ENCODE measurements at regions not wholly inside any gene's neighbourhood (a gene's known extent, or its start where the extent isn't known, plus 50 kb on each side); places are given as distances from the start of the nearest gene placed in this dataset.

DNA sequence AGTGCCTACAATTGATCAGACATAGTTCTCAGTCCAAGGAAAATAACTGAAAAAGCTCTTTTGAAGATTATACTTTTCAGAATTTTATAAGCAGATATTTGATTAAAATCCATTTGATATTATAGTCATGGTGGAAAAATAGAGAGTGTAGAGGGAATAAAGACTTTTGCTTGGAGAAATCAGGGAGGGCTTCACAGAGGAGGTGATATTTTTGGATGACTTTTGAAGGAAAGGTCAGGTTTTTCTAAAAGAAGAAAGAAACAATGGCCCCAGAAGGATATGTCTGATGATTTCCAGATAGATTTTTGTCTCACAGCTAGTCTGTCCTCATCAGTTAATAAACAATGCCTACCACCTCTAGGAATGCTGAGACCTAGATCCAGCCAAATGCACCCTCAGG is 806.3 kb upstream of the CELF2 start:
- ATAC-seq (ENCODE audit: poor library complexity) (no peak), DNase-seq (no peak)
- intact Hi-C loops (cut with DNase I), result no loop called here

DNA sequence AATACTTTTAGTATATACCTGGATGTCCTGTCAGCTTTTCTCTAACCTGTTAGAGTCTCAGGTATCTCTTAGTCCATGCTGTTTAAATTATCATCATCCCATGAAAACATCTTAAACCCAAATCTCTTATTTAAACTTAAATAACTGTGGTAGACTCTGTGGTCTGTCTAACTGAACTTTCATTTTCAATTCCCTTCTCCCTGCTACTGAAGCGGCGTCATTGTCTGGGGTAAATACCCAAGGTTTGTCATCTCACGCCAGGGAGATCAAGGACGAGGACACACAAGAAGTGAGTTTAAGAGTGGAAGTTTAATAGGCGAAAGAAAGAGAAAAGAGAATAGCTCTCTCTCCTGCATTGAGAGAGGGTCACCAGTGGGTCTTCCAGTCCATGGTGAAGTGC is 804.4 kb upstream of the CELF2 start:
- intact Hi-C loops (cut with DNase I), result no loop called here
- ATAC-seq (ENCODE audit: poor library complexity) (no peak), DNase-seq (no peak)

DNA sequence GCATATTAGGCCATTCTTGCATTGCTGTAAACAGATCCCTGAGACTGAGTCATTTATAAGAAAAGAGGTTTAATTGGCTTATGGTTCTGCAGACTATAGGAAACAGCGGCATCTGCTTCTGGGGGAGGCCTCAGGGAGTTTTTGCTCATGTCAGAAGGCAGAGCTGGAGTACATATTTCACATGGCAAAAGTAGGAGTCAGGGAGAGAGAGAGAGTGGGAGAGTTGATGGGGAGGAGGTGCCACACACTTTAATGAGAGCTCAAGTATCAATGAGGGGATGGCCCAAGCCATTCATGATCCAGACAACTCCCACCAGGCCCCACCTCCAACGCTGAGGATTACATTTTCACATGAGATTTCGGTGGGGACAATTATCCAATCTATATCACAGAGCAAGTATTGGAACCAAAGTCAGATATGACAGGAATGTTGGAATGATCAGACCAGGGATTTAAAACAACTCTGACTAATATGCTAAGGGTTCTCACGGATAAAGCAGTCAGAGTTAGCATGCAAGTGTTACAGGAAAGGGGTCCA is 795.3 kb upstream of the CELF2 start:
- DNase-seq (no peak), ATAC-seq (ENCODE audit: poor library complexity) (no peak)
- intact Hi-C loops (cut with DNase I), result no loop called here

DNA sequence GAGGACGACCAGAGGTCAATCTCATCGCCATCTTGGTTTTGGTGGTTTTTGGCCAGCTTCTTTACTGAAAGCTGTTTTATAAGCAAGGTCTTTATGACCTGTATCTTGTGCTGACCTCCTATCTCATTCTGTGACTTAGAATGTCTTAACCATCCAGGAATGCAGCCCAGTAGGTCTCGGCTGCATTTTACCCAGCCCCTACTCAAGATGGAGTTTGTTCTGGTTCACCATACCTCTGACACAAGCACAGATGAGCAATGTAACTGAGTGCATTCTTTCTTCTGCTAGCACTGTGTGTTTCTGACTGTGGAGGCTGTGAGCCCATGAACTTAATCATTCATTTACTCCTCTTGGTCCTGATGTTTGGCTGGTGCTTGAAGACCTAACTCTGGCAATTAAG is 794.5 kb upstream of the CELF2 start:
- no peak for ATAC-seq (ENCODE audit: poor library complexity)
- DNase-seq, result no peak
- intact Hi-C loops (cut with DNase I), result no loop called here

DNA sequence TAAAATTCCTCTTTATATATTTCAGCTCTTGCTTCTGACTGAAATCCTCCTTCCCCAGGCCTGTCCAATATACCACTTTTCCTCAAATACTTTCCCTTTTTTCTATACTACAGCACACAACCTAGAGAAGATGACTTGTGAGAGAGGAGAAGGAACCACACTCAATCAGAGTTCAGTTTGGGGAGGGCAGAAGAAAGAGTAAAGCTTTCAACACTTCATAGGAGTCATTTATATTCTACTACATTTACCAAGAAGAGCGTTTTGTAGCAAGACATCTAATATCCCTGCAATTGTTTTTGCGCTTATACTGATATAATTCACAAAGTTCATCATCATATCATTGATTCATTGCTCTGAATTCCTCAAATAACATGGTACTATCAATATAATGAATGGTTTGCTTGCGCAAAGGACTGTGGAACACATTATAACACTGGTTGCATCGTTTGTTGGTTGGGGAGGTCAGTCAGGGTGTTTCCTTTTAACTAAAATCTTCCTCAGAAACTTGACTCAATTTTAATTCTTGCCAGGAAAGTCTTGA is 792.5 kb upstream of the CELF2 start:
- ATAC-seq (ENCODE audit: poor library complexity), result no peak
- DNase-seq, result no peak
- intact Hi-C loops (cut with DNase I), result no loop called here

DNA sequence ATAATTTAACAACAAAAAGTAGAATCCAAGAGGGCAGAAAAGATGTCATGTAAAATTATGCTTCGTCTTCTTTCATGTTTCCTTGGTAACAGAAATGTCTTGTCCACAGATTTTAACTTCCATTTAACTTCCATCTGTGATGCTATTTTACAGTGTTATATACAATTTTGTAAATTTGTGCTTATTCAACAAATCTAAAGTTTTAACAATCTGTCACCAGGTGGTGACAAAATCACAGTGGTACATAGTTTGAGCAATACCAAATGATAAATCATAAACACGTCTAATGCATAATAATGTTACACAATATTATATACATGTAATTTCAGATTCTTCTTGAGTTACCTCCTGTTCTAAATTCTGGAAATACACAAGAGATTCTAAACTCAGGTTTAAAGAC is 784.4 kb upstream of the CELF2 start:
- DNase-seq (no peak), ATAC-seq (ENCODE audit: poor library complexity) (no peak)
- intact Hi-C loops (cut with DNase I), result loop anchor here (10.0 kb wide), 1 partner anchor 442 kb away; no protein-coding TSS in a partner anchor

DNA sequence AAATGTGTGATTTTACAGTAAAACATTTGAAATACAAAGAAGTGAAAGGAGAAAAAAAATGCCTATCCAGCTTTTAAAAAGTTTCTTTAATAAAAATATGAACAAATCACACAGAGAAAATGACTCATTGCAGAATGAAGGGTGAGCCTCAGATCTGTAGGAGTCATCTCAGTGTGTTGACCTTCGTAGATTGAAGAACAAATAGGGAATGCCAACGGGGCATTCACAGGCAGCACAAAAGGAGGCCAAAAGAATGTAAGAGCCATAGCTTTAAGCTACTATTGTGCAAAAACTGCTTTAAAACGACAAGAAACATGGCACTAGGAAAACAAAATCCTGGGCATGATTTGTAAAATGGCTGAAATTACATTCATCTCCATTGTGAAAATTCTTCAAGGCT is 782.7 kb upstream of the CELF2 start:
- DNase-seq (no peak), ATAC-seq (ENCODE audit: poor library complexity) (no peak)
- intact Hi-C loops (cut with DNase I), result loop anchor here (10.0 kb wide), 1 partner anchor 440 kb away; no protein-coding TSS in a partner anchor

DNA sequence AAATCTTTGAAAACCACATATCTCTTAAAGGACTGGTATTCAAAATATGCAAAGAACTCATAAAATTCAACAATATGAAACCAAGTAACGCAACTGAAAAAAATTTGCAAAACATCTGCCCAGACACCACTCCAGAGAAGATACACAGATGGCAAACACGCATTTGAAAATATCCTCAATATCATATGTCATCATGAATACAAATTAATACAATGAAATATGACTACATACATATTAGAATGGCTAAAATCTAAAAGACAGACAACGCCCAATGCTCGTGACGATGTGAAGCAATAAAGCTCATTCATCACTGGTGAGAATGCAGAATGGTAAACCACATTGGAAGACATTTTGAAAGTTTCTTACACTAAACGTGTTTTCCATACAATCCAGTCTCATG is 770.1 kb upstream of the CELF2 start:
- ATAC-seq (ENCODE audit: poor library complexity) (no peak), DNase-seq (no peak)
- intact Hi-C loops (cut with DNase I), result no loop called here

DNA sequence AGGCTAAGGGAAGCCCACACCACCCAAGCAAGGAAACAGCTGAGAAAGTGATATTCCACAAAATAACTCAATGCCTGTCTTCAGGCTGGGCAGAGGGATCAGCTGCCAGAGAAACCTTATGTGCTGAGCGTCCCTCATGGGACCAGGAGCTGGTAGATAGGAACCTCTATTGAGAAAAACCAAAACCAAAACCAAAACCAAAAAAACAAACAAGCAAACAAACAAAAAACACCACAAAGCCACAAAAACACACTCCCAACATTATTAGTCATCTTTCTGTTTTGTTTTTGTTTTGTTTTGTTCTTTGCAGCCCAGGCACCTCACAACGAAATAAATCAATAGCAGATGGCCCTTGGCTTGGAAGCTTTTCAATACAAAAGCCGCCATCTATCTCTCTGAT is 760.8 kb upstream of the CELF2 start:
- DNase-seq, result no peak
- intact Hi-C loops (cut with DNase I), result no loop called here
- no peak for ATAC-seq (ENCODE audit: poor library complexity)

DNA sequence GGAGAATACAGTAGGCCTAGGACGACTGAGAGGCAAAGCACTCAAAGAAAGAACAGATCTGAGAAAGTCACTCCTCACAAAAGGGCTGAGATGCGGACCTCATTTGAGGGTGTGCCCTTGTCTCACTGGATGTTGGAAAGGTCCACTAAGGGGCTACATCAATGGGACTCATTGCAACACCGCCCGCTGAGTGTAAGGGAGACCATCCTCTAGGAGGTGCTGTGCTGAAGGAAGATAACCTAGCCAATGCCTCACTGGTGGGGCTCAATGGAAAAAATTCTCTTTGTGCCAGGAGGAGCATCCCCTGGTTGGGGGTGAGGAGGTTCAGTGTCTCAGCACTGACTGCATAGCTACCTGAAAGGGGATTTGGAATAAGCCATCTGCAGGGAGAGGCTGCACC is 758.7 kb upstream of the CELF2 start:
- intact Hi-C loops (cut with DNase I), result no loop called here
- ATAC-seq (ENCODE audit: poor library complexity) (no peak), DNase-seq (no peak)

DNA sequence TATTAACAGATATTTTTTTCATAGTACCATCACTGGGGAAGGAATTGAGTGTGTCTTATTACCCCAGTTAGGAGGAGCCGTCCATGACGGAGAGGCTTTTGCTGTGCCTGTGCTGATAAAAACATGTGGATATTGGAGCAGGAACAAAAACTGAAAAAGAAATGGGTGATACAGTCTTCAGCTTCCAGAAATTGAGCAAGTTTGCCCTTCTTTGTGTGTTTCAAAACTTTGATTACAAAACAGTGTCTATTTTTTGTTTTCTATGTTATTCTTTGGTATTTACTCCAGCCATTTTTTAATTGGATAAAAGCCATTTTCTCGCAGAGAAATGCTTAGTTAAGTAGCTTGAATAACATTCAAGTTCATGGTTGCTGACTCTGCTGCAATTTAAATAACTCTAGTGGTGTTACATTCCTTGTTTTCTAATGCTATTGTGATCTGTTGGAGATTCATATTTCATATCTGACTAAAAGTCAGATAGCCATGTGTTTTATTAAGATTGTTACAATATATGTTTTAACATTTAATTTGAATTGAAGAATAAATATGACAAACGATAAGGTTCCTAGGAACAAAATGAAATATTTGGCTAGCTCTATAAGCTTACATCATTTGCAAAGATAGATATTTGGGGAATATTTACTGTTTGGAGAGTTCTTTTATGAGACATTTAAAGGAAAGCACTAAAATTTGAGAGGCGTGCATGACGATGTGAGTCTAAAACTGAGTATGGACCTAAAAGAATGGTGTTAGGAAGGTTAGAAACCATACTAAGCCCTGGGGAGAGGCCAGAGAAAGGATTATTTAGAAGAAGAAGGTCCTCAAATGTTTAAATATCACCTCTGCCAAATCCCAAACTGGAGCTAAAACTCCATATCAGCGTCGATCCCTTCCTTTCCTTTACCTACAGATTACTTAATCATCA is 747.3 kb upstream of the CELF2 start:
- peak; percentile 61 for ATAC-seq (ENCODE audit: poor library complexity)
- no peak for DNase-seq
- intact Hi-C loops (cut with DNase I), result no loop called here

DNA sequence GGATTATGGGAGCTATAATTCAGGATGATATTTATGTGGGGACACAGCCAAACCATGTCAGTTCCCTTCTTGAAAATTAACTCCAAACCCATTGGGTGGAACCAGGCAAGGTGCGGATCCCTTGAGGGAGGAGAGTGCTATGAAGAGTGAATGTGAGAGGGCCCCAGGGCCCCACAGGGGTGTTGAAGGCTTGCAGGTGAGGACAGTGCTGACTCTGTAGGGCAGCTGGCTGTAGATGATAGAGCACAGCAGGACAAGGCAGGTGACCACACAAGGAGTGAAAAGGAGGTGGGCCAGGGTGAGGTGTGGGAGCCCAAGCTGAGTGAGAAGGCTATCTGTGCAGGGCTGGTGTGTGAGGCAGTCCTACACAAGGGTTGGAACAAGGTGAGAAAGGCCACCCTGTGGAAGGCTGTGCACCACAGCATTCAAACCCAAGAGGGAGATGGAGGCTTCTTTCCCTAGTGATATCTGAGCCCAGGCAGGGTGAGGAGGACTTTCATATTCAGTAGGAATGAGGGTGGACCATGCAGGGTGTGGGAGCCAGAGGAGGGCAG is 746.0 kb upstream of the CELF2 start:
- intact Hi-C loops (cut with DNase I), result no loop called here
- DNase-seq, result no peak
- ATAC-seq (ENCODE audit: poor library complexity), result no peak

DNA sequence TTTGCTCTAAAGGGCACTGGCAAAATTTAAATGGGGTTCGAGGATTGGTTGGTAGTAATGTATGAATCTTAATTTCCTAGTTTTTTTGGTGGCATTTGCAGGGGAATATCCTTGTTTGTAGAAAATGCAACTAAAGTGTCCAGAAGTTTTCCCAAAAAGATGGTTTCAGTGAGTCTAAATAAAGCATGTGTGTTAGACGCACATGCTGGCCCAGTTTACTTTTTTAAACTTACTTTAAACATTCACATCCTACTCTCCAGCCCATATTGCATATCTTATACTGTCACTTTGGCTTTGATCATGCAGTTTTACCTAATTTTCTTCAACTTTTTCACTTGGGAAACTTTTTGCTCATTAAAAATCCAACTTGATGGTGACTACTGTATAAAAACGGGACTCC is 744.0 kb upstream of the CELF2 start:
- DNase-seq, result no peak
- no peak for ATAC-seq (ENCODE audit: poor library complexity)
- intact Hi-C loops (cut with DNase I), result no loop called here

DNA sequence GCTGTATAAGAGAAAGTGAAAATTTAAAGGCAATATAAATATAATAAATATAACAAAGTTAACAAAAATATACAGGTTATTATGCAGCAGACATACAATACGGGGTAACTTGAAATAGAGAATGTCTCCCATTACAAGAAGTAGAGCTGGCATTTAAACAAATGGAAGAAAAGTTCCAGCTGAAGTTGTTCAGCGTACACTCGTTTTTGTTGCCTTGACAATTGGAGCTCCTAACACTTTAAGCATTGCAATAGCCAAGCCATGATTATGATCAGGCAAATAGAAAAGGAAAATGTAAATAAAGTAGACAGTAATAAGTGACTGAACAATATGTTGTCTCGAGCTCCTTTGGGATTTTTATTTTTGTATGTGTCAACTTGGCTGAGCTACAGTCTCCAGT is 737.8 kb upstream of the CELF2 start:
- ATAC-seq (ENCODE audit: poor library complexity) (no peak), DNase-seq (no peak)
- intact Hi-C loops (cut with DNase I), result no loop called here

DNA sequence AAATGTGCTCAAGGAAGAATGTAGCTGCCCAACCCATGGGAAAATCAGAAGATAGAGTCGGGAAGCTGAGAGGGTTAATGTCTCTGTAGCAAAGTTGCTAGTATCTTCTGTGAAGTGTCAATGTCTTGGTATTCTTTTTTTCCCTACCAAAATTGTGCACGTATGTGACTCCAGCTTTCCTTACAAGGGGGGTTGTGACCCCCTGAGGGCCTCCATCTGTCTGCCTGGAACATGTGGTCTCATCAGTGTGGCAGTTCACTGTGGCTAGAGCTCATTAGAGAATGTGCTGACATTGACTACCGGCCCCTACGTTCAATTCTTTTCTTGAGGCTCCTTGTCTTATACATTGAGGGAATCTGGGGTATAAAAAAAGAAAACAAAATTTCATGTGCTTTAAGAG is 725.2 kb upstream of the CELF2 start:
- DNase-seq (no peak), ATAC-seq (ENCODE audit: poor library complexity) (no peak)
- intact Hi-C loops (cut with DNase I), result no loop called here

DNA sequence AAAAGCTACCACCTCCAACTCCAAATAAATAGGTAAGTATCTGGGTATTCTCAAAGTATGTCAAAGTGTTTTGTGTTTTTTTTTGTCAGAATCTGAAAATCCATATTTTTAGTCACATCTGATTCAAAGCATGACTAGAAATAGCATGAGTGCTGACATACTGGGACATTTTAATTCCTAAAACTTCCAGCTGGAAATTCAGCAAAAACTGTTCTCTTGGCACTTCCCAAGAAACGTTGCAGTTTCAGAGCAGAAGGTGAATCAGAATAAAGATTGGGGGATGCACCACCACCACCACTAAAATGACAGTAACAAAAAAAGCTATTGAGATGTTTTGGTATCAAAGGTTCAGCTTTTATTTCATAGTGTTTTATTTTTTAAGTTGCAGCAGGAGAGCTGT is 724.6 kb upstream of the CELF2 start:
- no peak for ATAC-seq (ENCODE audit: poor library complexity)
- intact Hi-C loops (cut with DNase I), result no loop called here
- DNase-seq, result no peak

DNA sequence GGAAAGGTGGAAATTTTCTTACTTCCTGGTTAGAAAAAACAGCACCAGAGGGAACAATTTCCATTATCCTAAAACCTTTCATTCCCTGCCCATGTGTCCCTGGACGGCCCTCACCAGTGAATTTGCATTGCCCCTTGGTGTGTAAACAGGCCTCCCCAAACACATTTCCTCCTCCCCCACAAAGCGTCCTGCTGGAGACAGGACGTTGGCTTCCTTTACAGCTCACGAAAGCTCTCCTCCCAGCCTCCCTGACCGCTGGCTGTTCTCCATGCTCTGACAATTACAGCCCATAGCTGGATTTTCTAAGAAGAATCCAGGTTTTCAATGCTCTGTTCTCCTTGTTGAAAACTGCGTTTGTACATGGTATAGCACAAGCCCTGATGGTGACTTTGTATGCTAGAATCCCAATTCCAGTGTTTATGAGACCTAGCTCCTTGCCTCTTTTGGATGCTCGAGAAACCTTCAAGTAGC is 724.2 kb upstream of the CELF2 start:
- intact Hi-C loops (cut with DNase I), result no loop called here
- ATAC-seq (ENCODE audit: poor library complexity) (peak; percentile 36), DNase-seq (peak; percentile 48)

DNA sequence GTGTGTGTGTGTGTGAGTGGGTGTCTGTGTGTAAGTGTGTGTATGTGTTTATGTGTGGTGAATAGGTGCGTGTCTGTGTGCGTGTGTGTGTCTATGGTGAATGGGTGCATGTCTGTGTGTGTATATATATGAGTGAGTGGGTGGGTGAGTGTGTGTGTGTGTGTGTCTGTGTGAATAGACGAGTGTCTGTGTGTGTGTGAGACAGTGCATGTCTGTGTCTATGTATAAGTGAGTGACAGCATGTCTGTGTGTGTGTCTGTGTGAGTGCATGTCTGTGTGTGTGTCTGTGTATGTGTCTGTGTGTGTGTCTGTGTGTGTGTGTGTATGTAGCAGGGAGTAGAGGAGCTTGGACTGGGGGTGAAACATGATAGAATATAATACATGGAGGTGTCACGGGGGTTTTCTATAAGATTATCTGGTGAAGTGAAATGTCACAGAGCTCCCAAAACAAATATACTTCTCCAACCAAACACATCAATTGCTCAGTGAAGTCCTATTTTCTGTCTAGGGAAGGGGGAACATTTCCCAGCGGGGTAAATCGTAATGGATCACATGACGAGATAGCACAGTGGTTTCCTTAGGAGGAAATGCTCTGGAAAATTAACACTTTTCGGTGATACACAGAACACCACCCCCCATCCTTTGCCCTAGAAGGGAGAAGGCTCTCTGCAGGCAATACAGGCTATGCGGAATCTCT is 723.3 kb upstream of the CELF2 start:
- ATAC-seq (ENCODE audit: poor library complexity) (no peak), DNase-seq (no peak)
- intact Hi-C loops (cut with DNase I), result no loop called here

DNA sequence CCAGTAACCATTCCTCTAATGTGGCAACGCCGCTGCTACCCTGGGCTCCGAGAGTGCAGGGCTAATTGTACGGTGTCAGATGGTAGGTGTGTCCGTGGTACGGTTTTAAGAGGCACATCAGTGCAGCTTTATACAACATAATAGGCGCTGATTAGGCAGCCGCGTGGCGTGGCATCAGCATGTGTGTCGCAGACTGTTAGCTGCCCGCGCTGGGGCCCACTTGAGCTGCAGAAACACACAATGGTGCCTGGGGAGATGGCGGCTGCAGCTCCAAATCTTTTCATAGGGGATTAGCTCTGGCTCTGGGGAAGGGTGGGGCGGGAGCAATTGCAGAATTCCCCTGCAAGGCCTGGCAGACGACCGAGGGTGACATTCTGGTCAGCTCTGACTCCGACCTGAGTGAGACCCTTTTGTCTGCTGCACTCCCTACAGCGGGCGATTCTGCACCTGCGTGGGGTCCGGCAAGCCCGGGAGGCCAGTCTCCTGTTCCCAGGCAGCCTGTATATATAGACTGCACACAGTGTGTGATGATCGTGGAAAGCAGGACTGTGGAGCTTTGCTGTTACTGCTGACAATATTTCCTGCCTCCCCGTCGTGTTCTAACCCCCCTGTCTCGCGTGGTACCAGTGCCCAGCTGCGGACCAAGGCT is 722.7 kb upstream of the CELF2 start:
- ATAC-seq (ENCODE audit: poor library complexity) (no peak), DNase-seq (no peak)
- intact Hi-C loops (cut with DNase I), result no loop called here
